Skin of body (tissue), 1 donor: ENCODE measurements at regions not wholly inside any gene's neighbourhood (a gene's known extent, or its start where the extent isn't known, plus 50 kb on each side); places are given as distances from the start of the nearest gene placed in this dataset.

Experiments used
- DNase-seq: peaks from one replicate; lab custom pipeline; 2025; lab: John Stamatoyannopoulos, UW

- DNase-seq = no peak
These were observed 61.6 kb upstream of the COL13A1 start for GRCh38 chr10:69740126-69740525.

- DNase-seq = no peak
These were observed 60.5 kb upstream of the COL13A1 start for GRCh38 chr10:69741252-69741651.

- no peak for DNase-seq
These were observed 59.9 kb upstream of the COL13A1 start for GRCh38 chr10:69741671-69742355.

GRCh38 chr10:69742356-69742695, 59.4 kb upstream of the COL13A1 start:
- DNase-seq = no peak

- no peak for DNase-seq
These were observed 58.6 kb upstream of the COL13A1 start for GRCh38 chr10:69742928-69743602.

GRCh38 chr10:69744971-69745370, 56.7 kb upstream of the COL13A1 start:
- no peak for DNase-seq

- DNase-seq = no peak
These were observed 56.0 kb upstream of the COL13A1 start for GRCh38 chr10:69745698-69746097.

GRCh38 chr10:69747179-69747578, 54.5 kb upstream of the COL13A1 start:
- DNase-seq = no peak

- no peak for DNase-seq
These were observed 53.1 kb upstream of the COL13A1 start for GRCh38 chr10:69748621-69749020.

- no peak for DNase-seq
These were observed 52.3 kb upstream of the COL13A1 start for GRCh38 chr10:69749178-69750010.

- no peak for DNase-seq
These were observed 51.7 kb upstream of the COL13A1 start for GRCh38 chr10:69750011-69750373.

- no peak for DNase-seq
These were observed 51.0 kb upstream of the COL13A1 start for GRCh38 chr10:69750725-69751124.

- no peak for DNase-seq
These were observed 50.5 kb upstream of the COL13A1 start for GRCh38 chr10:69751214-69751613.
